B cell (primary cell): ENCODE measurements at regions not wholly inside any gene's neighbourhood (a gene's known extent, or its start where the extent isn't known, plus 50 kb on each side); places are given as distances from the start of the nearest gene placed in this dataset.

Source experiments
- ATAC-seq: fragments of 200-7000 bp; cut with Tn5 transposase; one replicate; pipeline ENCODE4 v1.10.0; 2021; ENCODE audit warnings: low read depth, mild to moderate bottlenecking, moderate number of reproducible peaks, moderate library complexity
- CTCF ChIA-PET: fragments of 350-600 bp; sonication (Branson Sonifier 250); formaldehyde crosslinking; loops from one replicate; lab custom pipeline; 2021; ENCODE audit warnings: antibody characterized with exemption, inconsistent platforms; lab: Charles Lee
- POLR2A ChIA-PET: fragments of 350-600 bp; sonication (Branson Sonifier 250); formaldehyde crosslinking; loops from one replicate; lab custom pipeline; 2021; ENCODE audit warnings: antibody characterized with exemption; lab: Charles Lee
- DNase-seq: peaks from one replicate; pipeline ENCODE4 v3.0.0; 2013
- H2AFZ ChIP-seq: 2 replicates; pipeline ENCODE4 v1.6.1; 2012; ENCODE audit warnings: mild to moderate bottlenecking, low read depth, low read length; ENCODE audit not compliant: insufficient read depth, poor library complexity, severe bottlenecking
- H3K27ac ChIP-seq, 2 donors: 1 replicate in 1 of 2; 2 replicates in 1 of 2; pipeline ENCODE4 v1.5.1; 2012 to 2013; ENCODE audit warnings: low read length in 2 of 2, mild to moderate bottlenecking in 2 of 2, moderate library complexity in 1 of 2
- H3K27me3 ChIP-seq, 4 experiments: fragments of 200-600 bp in 1 of 4; sonication (generic) in 1 of 4; replicated peaks in 1 of 4; 1 replicate in 2 of 4; 2 replicates in 2 of 4; pipeline versions ENCODE4 v1.6.1 to v1.7.0; 2013 to 2016; ENCODE audit warnings: low read length in 3 of 4, mild to moderate bottlenecking in 2 of 4, mixed read lengths in 1 of 4, moderate library complexity in 1 of 4; ENCODE audit not compliant: insufficient read depth in 4 of 4, control insufficient read depth in 3 of 4; ENCODE audit errors: control extremely low read depth in 1 of 4
- H3K36me3 ChIP-seq, 2 experiments: replicated peaks in 1 of 2; 1 replicate in 1 of 2; 2 replicates in 1 of 2; pipeline versions ENCODE4 v1.6.1 to v1.7.1; 2013; ENCODE audit warnings: low read length in 1 of 2; ENCODE audit not compliant: insufficient read depth in 2 of 2, control insufficient read depth in 1 of 2; ENCODE audit errors: control extremely low read depth in 1 of 2, extremely low read depth in 1 of 2
- H3K4me1 ChIP-seq, 2 donors: fragments of 200-600 bp in 1 of 2; sonication (generic) in 1 of 2; 1 replicate in 1 of 2; 2 replicates in 1 of 2; pipeline versions ENCODE4 v1.5.1 to v1.6.1; 2013 to 2017; ENCODE audit warnings: low read length in 2 of 2; ENCODE audit not compliant: control insufficient read depth in 2 of 2, insufficient read depth in 2 of 2
- H3K4me2 ChIP-seq: replicated peaks from 2 replicates; pipeline ENCODE3; 2012; ENCODE audit warnings: mild to moderate bottlenecking, low read depth, low read length; ENCODE audit not compliant: poor library complexity, severe bottlenecking
- H3K4me3 ChIP-seq, 5 experiments: fragments of 200-600 bp in 1 of 5; sonication (generic) in 1 of 5; 1 replicate in 3 of 5; 2 replicates in 2 of 5; pipeline versions ENCODE4 v1.5.1 to v1.7.0; 2011 to 2016; ENCODE audit warnings: low read length in 4 of 5, mild to moderate bottlenecking in 4 of 5, low read depth in 2 of 5, control low read depth in 1 of 5, moderate library complexity in 1 of 5; ENCODE audit not compliant: insufficient read depth in 1 of 5; ENCODE audit errors: control extremely low read depth in 1 of 5, extremely low read depth in 1 of 5
- H3K79me2 ChIP-seq: fragments of 200-600 bp; sonication (generic); one replicate; pipeline ENCODE4 v1.6.0; 2016; ENCODE audit warnings: low read length; ENCODE audit not compliant: control insufficient read depth, insufficient read depth
- H3K9ac ChIP-seq: fragments of 200-600 bp; sonication (generic); 2 replicates; pipeline ENCODE4 v1.6.1; 2017; ENCODE audit warnings: mild to moderate bottlenecking, low read length, moderate library complexity
- H3K9me3 ChIP-seq, 3 donors: one replicate each; pipeline versions ENCODE4 v1.6.1 to v1.7.1; 2013; ENCODE audit warnings: low read length in 2 of 3; ENCODE audit not compliant: control insufficient read depth in 2 of 3, insufficient read depth in 1 of 3; ENCODE audit errors: control extremely low read depth in 1 of 3
- H4K20me1 ChIP-seq: 2 replicates; pipeline ENCODE4 v1.6.0; 2012; ENCODE audit warnings: mild to moderate bottlenecking, low read length; ENCODE audit not compliant: insufficient read depth, control insufficient read depth, poor library complexity, severe bottlenecking
- H3K27ac Mint-ChIP-seq: one replicate; pipeline ENCODE4 v1.8.0; 2021; ENCODE audit warnings: mixed read lengths
- H3K27me3 Mint-ChIP-seq: one replicate; pipeline ENCODE4 v1.8.0; 2021; ENCODE audit warnings: mixed read lengths
- H3K4me1 Mint-ChIP-seq: one replicate; pipeline ENCODE4 v1.8.0; 2021; ENCODE audit warnings: mixed read lengths
- H3K4me3 Mint-ChIP-seq: one replicate; pipeline ENCODE4 v1.8.0; 2021; ENCODE audit warnings: mixed read lengths
- H3K9me3 Mint-ChIP-seq: one replicate; pipeline ENCODE4 v1.8.0; 2022; ENCODE audit warnings: mixed read lengths; ENCODE audit not compliant: insufficient read depth
- EZH2 ChIP-seq: IDR thresholded peaks from 2 replicates; pipeline ENCODE4 v1.6.1; 2012; ENCODE audit warnings: borderline replicate concordance, low read depth, mild to moderate bottlenecking, moderate library complexity, low read length; ENCODE audit not compliant: insufficient read depth, poor library complexity, severe bottlenecking
- WGBS: methylation state at CpG from one replicate; pipeline ENCODE4 v1.1.5; 2013; ENCODE audit warnings: missing lambda C conversion rate; ENCODE audit not compliant: insufficient coverage; 5-methylcytosine and 5-hydroxymethylcytosine counted together
- intact Hi-C: fragments of 100-400 bp; cut with micrococcal nuclease; formaldehyde crosslinking; loops from one replicate; pipeline ENCODE4 v1.10.0; 2022
- TF ChIP-seq, protein P1 (sequence below): fragments of 200-600 bp; IDR thresholded peaks from one replicate; pipeline ENCODE4 v1.8.0; 2022; ENCODE audit warnings: antibody characterized with exemption, mild to moderate bottlenecking

DNA sequence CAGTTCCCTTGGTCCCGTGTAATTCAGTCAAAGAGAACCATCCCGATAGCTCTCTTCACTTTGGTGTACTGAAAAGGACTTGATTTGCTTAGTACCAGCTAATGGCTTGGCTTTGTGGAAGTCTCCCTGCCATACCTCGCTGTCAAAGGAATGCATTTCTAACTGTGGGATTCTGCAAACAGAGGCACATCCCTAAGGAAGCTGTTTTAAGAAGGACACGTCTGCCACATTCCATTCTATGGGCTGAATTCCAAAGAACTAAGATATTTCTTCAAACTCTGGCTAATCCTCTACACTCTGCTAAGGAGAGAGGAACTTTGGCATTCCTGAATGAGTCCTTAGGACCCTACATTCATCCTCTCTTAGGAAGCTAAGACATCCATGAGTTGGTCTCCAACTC is 327.9 kb downstream of the SFMBT2 start:
- no peaks in the 10 kb centered on the region for H3K79me2 ChIP-seq
- H3K27me3 Mint-ChIP-seq, result peaks cover 42% of the 10 kb centered on the region
- no peak overlapping the region for H3K4me3 Mint-ChIP-seq
- H3K27ac ChIP-seq, result no peak overlapping the region
- intact Hi-C loops, result no loop called here
- H3K4me1 Mint-ChIP-seq, result no peaks in the 10 kb centered on the region
- DNase-seq (no peak), ATAC-seq (no peak)
- WGBS, result 89% methylated on average over 3 of the region's 4 CpGs
- H3K9me3 ChIP-seq, result no peaks in the 10 kb centered on the region
- H3K9ac ChIP-seq, result no peak overlapping the region
- no peaks in the 10 kb centered on the region for H3K9me3 Mint-ChIP-seq
- no peak overlapping the region for H2AFZ ChIP-seq
- no peak overlapping the region for H3K4me2 ChIP-seq
- no peaks in the 10 kb centered on the region for H3K4me1 ChIP-seq
- H3K27me3 ChIP-seq, result peaks cover 0 to 11% (median 0%) of the 10 kb centered on the region in 4 experiments
- no peak for TF ChIP-seq EZH2
- TF ChIP-seq, protein P1, sequence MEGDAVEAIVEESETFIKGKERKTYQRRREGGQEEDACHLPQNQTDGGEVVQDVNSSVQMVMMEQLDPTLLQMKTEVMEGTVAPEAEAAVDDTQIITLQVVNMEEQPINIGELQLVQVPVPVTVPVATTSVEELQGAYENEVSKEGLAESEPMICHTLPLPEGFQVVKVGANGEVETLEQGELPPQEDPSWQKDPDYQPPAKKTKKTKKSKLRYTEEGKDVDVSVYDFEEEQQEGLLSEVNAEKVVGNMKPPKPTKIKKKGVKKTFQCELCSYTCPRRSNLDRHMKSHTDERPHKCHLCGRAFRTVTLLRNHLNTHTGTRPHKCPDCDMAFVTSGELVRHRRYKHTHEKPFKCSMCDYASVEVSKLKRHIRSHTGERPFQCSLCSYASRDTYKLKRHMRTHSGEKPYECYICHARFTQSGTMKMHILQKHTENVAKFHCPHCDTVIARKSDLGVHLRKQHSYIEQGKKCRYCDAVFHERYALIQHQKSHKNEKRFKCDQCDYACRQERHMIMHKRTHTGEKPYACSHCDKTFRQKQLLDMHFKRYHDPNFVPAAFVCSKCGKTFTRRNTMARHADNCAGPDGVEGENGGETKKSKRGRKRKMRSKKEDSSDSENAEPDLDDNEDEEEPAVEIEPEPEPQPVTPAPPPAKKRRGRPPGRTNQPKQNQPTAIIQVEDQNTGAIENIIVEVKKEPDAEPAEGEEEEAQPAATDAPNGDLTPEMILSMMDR, result no peak
- ChIA-PET CTCF (no interaction called here), POLR2A (no interaction called here)
- no peaks in the 10 kb centered on the region for H4K20me1 ChIP-seq
- H3K4me3 ChIP-seq, result no peak overlapping the region
- no peaks in the 10 kb centered on the region for H3K36me3 ChIP-seq
- H3K27ac Mint-ChIP-seq, result no peak overlapping the region

DNA sequence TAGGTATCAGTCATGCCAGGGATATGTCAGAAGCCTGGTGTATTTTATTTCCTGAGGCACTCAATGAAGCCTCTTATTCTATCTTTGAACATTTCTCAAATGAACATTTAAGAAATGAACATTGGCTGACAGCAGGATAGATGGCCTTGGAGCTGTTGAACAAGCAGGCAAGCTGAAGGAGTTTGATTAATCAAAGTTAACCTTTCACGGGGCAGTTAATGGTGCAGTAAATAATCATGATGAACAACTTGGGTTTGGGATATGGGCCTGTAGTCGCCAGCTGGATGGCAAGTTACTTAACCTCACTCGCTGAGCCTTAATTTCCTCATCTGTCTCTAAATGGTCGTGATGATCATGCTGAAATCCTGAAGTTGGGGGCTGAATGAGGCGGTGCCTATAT is 333.0 kb downstream of the SFMBT2 start:
- no peaks in the 10 kb centered on the region for H3K36me3 ChIP-seq
- peaks cover 0 to 11% (median under 1%) of the 10 kb centered on the region in 4 experiments for H3K27me3 ChIP-seq
- no peak overlapping the region for H3K4me2 ChIP-seq
- no peaks in the 10 kb centered on the region for H3K9me3 Mint-ChIP-seq
- no peaks in the 10 kb centered on the region for H3K79me2 ChIP-seq
- no peaks in the 10 kb centered on the region for H4K20me1 ChIP-seq
- DNase-seq (no peak), ATAC-seq (no peak)
- no peaks in the 10 kb centered on the region for H3K9me3 ChIP-seq
- H3K27ac ChIP-seq, result no peak overlapping the region
- ChIA-PET POLR2A (no interaction called here), CTCF (interaction anchor here (0.6 kb wide), 1 partner anchor 329 kb away, joined by 3 read pairs; no protein-coding TSS in a partner anchor)
- WGBS, result 100% methylated on average over 3 of the region's 5 CpGs
- TF ChIP-seq EZH2, result no peak
- TF ChIP-seq, protein P1, result no peak
- H3K9ac ChIP-seq, result no peak overlapping the region
- H3K4me3 ChIP-seq, result no peak overlapping the region
- H3K27me3 Mint-ChIP-seq, result peaks cover 42% of the 10 kb centered on the region
- no peak overlapping the region for H3K4me3 Mint-ChIP-seq
- H3K27ac Mint-ChIP-seq, result no peak overlapping the region
- intact Hi-C loops, result no loop called here
- no peak overlapping the region for H2AFZ ChIP-seq
- no peaks in the 10 kb centered on the region for H3K4me1 Mint-ChIP-seq
- H3K4me1 ChIP-seq, result no peaks in the 10 kb centered on the region
